Left ventricle myocardium superior (tissue), 1 donor: ENCODE measurements at regions not wholly inside any gene's neighbourhood (a gene's known extent, or its start where the extent isn't known, plus 50 kb on each side); places are given as distances from the start of the nearest gene placed in this dataset.

Experiments used
- ATAC-seq: fragments of 200-7000 bp; cut with Tn5 transposase; one replicate; pipeline ENCODE4 v1.9.1; 2020; ENCODE audit warnings: mild to moderate bottlenecking, moderate library complexity
- DNase-seq: peaks from one replicate; pipeline ENCODE4 v3.0.0-alpha.2; 2020
- intact Hi-C: fragments of 100-400 bp; cut with micrococcal nuclease; formaldehyde crosslinking; loops from one replicate; pipeline ENCODE4 v1.11.0; 2022
- donor health status: DM: no; HTN: yes; CAD: no; lungs with severe emphysema.

DNA sequence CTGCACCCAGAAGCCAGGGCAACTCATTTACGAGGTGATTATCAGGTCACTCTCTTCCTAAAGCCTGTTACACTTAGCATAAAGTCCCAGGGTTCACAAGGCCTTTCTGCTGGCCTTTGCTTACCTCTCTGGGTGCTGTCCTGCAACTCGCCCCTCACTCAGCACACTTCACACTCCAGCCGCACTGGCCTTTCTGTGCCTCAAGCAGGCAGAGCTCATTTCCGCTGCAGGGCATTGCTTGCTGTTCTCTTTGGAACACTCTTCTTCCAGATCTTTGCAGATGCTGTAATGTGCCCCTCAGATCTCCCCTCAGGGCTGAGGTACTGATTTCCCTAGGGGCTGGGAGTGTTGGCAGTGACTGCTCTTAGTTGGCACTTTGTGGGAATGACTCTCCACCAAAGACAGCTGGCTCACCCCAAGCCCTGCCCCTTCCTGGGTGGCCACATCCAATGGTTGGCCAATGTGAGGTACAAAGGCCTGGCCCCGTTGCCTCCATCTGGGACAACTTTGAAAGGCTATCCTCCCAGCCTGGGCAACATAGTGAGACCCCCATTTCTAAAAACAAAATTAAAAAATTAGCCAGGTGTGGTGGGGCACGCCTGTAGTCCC is 50.8 kb upstream of the SSBP3 start:
- no peak for ATAC-seq
- no peak for DNase-seq
- intact Hi-C loops: no loop called here

DNA sequence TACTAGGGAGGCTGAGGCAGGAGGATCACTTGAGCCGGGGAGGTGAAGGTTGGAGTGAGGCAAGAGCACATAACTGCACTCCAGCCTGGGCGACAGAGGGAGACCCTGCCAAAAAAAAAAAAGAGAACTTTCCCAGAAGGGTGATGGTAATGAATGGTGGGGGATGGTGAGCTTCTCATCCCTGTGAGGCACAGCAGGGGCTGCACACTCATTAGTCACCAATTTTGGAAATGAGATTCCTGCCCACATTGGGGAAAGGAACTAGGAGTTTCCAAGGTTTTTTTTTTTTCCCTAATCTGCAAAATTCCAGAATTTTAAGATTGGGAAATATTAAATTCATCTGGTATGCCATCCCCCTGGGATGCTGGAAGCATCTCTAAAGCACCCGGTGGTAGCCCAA is 50.2 kb upstream of the SSBP3 start:
- no peak for ATAC-seq
- intact Hi-C loops: no loop called here
- DNase-seq: no peak
